ENCODE measurements at regions not wholly inside any gene's neighbourhood (a gene's known extent, or its start where the extent isn't known, plus 50 kb on each side); places are given as distances from the start of the nearest gene placed in this dataset.
A peak's percentile ranks its signal among the peaks of the same experiment; 100 is the strongest.

DNA sequence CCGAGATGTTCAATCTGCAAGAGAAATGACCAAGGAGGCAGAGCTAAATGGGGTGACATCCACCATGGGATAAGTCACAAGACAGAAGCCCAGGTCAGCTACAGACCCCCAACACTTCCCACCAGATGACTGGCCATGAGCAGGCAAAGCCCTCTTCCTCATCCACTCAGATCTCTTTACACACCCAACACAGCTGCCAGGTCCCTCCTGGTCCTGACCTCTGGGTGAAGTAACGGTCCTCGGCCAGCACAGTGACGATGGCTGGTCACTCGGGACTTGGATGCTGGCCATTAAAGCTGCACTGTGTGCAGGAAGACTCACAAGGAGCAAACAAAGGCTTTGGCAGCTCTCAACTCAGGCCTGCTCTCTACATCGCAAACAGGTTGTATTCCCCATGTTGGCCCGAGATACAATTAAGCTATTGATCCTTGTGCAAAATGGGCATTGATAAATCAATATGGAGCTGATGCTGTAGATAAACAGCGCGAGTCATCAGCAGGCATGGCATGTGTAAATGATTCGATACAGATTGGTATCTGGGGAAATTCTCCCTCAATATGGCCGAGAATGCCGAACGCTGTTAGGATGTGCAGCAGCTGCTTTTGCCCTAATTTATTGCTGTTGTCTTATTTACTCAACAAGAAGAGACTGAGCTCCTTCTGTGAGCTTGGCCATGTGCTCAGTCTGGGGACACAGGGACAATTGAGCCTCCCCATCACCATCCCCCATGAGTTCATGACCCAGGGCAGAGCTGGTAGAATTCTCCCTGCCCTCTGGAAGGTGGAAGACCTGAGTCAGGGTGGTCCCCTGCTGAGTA, 98.7 kb downstream of the C5orf15 start:
- Mint-ChIP-seq H3K4me3 (ENCODE audit: unreplicated experiment) (no peak overlapping the region), H3K4me1 (ENCODE audit: unreplicated experiment) (peaks cover 8% of the 10 kb centered on the region), H3K9me3 (ENCODE audit: unreplicated experiment) (no peaks in the 10 kb centered on the region), H3K27me3 (ENCODE audit: unreplicated experiment) (peaks cover 3% of the 10 kb centered on the region), H3K27ac (ENCODE audit: unreplicated experiment) (no peak overlapping the region), H3K36me3 (ENCODE audit: low read depth, unreplicated experiment) (no peaks in the 10 kb centered on the region)
- TF ChIP-seq, protein P1, sequence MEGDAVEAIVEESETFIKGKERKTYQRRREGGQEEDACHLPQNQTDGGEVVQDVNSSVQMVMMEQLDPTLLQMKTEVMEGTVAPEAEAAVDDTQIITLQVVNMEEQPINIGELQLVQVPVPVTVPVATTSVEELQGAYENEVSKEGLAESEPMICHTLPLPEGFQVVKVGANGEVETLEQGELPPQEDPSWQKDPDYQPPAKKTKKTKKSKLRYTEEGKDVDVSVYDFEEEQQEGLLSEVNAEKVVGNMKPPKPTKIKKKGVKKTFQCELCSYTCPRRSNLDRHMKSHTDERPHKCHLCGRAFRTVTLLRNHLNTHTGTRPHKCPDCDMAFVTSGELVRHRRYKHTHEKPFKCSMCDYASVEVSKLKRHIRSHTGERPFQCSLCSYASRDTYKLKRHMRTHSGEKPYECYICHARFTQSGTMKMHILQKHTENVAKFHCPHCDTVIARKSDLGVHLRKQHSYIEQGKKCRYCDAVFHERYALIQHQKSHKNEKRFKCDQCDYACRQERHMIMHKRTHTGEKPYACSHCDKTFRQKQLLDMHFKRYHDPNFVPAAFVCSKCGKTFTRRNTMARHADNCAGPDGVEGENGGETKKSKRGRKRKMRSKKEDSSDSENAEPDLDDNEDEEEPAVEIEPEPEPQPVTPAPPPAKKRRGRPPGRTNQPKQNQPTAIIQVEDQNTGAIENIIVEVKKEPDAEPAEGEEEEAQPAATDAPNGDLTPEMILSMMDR (IDR thresholded peaks at IDR 0.05; ENCODE audit: unreplicated experiment): peak; percentile 9
- DNase-seq (ENCODE audit: low spot score): no peak

DNA sequence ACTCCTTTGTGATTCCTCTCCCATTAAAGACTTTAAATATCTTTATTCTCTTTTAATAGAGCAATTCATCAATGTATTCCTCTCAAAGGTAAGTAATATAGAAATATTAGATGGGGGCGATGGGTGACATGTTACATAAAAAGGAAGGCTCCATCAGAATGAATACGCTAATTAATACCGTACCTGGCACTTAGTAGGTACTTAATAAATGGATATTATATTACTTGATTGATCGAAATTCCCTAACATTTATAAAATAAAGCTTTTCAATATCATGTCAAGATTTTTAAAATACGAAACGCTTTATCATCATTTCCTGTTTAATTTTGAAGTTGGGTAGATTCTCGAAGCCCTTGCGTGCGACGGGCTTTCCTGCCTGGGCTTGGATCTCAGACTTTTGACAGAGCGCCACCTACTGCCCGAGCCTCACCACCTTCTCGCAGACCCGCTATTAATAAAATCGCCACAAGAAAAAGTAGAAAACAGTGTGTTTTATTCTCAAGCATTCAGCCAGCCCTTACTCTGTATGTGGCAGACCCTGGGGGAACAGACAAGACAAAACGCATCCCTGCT, 99.4 kb downstream of the C5orf15 start:
- Mint-ChIP-seq H3K9me3 (ENCODE audit: unreplicated experiment) (no peaks in the 10 kb centered on the region), H3K36me3 (ENCODE audit: low read depth, unreplicated experiment) (no peaks in the 10 kb centered on the region), H3K4me1 (ENCODE audit: unreplicated experiment) (peaks cover 8% of the 10 kb centered on the region), H3K4me3 (ENCODE audit: unreplicated experiment) (no peak overlapping the region), H3K27me3 (ENCODE audit: unreplicated experiment) (peaks cover 3% of the 10 kb centered on the region), H3K27ac (ENCODE audit: unreplicated experiment) (no peak overlapping the region)
- TF ChIP-seq, protein P1 (IDR thresholded peaks at IDR 0.05; ENCODE audit: unreplicated experiment): peak; percentile 69
- DNase-seq (ENCODE audit: low spot score): peak; percentile 75

DNA sequence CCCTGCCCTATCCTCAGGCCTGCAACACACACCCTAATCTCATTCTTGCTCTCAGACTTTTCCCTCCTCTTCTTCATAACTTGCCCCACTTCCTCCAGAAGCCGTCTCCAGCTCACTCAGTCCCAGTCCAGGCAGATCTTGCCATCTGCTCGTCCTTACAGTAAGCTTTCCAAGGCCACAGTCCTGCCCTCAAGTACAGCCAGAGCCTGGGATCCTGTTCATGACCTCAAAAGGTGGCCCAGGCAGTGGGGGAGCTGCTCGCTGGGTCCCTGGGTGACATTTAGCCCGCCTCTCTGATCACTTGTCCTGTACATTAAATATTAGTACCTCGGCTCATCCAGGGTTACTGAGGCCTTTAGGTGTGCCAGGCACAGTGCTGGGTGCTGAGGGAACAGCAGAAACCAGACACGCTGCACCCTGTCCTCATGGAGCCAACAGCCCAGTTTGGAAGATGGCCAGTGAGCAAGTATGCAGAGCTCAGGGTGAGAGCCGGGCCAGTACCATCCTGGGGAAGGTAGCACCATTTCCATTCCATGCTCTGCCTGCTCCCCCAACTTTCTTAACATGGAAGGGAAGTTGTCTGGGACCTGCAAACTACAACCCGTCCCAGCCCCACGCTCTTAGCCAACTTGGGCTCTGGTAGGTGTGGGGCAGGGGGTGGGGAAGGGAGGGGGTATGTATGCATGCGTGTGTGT, 100.4 kb downstream of the C5orf15 start:
- Mint-ChIP-seq H3K4me3 (ENCODE audit: unreplicated experiment) (no peak overlapping the region), H3K36me3 (ENCODE audit: low read depth, unreplicated experiment) (no peaks in the 10 kb centered on the region), H3K27me3 (ENCODE audit: unreplicated experiment) (peaks cover 3% of the 10 kb centered on the region), H3K9me3 (ENCODE audit: unreplicated experiment) (no peaks in the 10 kb centered on the region), H3K27ac (ENCODE audit: unreplicated experiment) (no peak overlapping the region), H3K4me1 (ENCODE audit: unreplicated experiment) (peaks cover 8% of the 10 kb centered on the region)
- no peak for DNase-seq (ENCODE audit: low spot score)
- TF ChIP-seq, protein P1 (IDR thresholded peaks at IDR 0.05; ENCODE audit: unreplicated experiment): no peak

DNA sequence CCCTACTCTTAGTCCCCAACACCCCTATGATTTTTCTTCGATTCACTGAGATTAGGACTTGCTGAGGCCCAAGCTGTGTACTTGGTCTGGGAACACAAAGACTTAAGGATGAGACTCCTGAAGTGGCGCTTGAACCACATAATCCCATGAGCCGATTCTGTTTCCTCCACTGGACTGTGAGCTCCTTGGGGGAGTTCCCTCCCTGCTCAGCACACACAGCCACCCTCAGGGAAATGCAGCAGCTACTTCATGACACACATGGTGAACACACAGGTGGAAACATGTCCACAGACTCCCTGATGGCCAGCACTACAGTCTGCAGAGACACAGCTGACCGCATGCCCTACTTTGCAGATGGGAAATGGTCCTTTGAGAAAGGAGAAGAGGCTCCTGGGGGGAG, 101.1 kb downstream of the C5orf15 start:
- Mint-ChIP-seq H3K4me1 (ENCODE audit: unreplicated experiment) (peaks cover 8% of the 10 kb centered on the region), H3K4me3 (ENCODE audit: unreplicated experiment) (no peak overlapping the region), H3K27me3 (ENCODE audit: unreplicated experiment) (peaks cover 3% of the 10 kb centered on the region), H3K36me3 (ENCODE audit: low read depth, unreplicated experiment) (no peaks in the 10 kb centered on the region), H3K9me3 (ENCODE audit: unreplicated experiment) (no peaks in the 10 kb centered on the region), H3K27ac (ENCODE audit: unreplicated experiment) (peak overlapping the region; percentile 27)
- no peak for DNase-seq (ENCODE audit: low spot score)
- TF ChIP-seq, protein P1 (IDR thresholded peaks at IDR 0.05; ENCODE audit: unreplicated experiment): no peak

DNA sequence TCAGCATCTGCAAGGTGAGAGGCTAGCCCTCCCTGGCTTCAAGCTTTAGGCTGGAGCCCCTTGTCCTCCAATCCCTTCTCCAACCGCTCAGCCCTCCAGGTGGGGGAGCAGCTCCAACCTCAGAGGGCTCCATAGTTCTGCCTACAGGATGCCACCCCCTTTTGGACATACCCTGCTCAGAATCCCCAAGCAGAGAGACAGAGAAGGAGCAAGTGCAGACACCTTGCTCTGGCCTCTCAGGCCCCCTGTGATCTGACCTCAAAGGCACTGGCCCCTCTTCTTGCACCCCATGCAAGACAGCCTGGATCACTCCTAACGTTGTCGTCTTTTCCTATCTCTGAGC, 101.6 kb downstream of the C5orf15 start:
- TF ChIP-seq, protein P1 (IDR thresholded peaks at IDR 0.05; ENCODE audit: unreplicated experiment): no peak
- no peak for DNase-seq (ENCODE audit: low spot score)
- Mint-ChIP-seq H3K9me3 (ENCODE audit: unreplicated experiment) (no peaks in the 10 kb centered on the region), H3K36me3 (ENCODE audit: low read depth, unreplicated experiment) (no peaks in the 10 kb centered on the region), H3K4me1 (ENCODE audit: unreplicated experiment) (peaks cover 8% of the 10 kb centered on the region), H3K4me3 (ENCODE audit: unreplicated experiment) (no peak overlapping the region), H3K27me3 (ENCODE audit: unreplicated experiment) (peaks cover 3% of the 10 kb centered on the region), H3K27ac (ENCODE audit: unreplicated experiment) (peak overlapping the region; percentile 27)
